Neutrophil (primary cell): ENCODE measurements at regions not wholly inside any gene's neighbourhood (a gene's known extent, or its start where the extent isn't known, plus 50 kb on each side); places are given as distances from the start of the nearest gene placed in this dataset.

Source experiments
- H3K27ac ChIP-seq: fragments of 200-600 bp; sonication (generic); 2 replicates; pipeline ENCODE4 v1.5.1; 2016; ENCODE audit warnings: mild to moderate bottlenecking, moderate library complexity
- H3K27me3 ChIP-seq: fragments of 200-600 bp; sonication (generic); 2 replicates; pipeline ENCODE4 v1.6.0; 2016; ENCODE audit warnings: mild to moderate bottlenecking
- H3K36me3 ChIP-seq: fragments of 200-600 bp; sonication (generic); 2 replicates; pipeline ENCODE4 v1.5.1; 2017
- H3K4me1 ChIP-seq, 2 experiments: fragments of 200-600 bp in 1 of 2; sonication (generic) in 1 of 2; 1 replicate in 1 of 2; 2 replicates in 1 of 2; pipeline versions ENCODE4 v1.5.1 to v1.6.1; 2013 to 2016; ENCODE audit warnings: low read depth in 1 of 2, low read length in 1 of 2, mild to moderate bottlenecking in 1 of 2, moderate library complexity in 1 of 2; ENCODE audit not compliant: control insufficient read depth in 1 of 2, insufficient read depth in 1 of 2
- H3K4me3 ChIP-seq, 2 experiments: fragments of 200-600 bp in 1 of 2; sonication (generic) in 1 of 2; 1 replicate in 1 of 2; 2 replicates in 1 of 2; pipeline ENCODE4 v1.5.1; 2013 to 2016; ENCODE audit warnings: low read depth in 1 of 2, low read length in 1 of 2, mild to moderate bottlenecking in 1 of 2, moderate library complexity in 1 of 2
- H3K9me3 ChIP-seq: fragments of 200-600 bp; sonication (generic); 2 replicates; pipeline ENCODE4 v1.5.1; 2016
- TF ChIP-seq, protein P1 (sequence below): fragments of 200-600 bp; sonication (generic); IDR thresholded peaks from 2 replicates; pipeline ENCODE4 v1.5.1; 2016; ENCODE audit warnings: antibody characterized with exemption

DNA sequence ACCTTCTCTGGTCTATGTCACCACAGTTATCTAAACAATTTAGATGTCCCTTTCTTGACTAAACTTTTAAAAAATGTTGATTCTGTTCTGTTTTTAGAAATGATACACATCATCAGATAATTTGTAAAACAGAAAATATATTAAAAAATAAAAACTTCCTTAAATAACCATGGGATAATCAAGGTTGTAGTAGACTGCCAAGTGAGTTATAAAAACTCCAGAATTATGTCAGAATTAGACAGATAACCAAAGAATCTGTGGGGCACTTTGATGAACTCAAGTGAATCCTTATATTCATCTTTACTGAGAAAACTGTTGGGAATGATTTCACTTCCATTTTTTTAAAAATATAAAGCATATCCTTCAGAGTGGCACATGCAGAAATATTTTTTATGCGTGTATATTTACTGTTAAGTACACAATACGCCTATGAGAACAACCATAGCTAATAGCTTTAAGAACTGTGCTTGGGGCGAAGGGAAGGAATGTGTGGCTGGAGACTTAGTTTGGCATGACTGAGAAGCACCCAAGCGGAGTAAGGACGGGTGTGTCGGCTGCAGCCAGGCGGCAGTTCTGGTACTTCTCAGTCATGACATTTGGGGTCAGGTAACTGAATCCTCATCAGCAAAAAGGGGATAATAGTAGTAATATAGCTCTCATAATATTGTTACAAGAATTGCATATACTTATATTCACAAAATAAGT lies 604.7 kb upstream of the CITED2 start:
- H3K27me3 ChIP-seq, result no peaks in the 10 kb centered on the region
- no peak overlapping the region for H3K4me3 ChIP-seq
- TF ChIP-seq, protein P1, sequence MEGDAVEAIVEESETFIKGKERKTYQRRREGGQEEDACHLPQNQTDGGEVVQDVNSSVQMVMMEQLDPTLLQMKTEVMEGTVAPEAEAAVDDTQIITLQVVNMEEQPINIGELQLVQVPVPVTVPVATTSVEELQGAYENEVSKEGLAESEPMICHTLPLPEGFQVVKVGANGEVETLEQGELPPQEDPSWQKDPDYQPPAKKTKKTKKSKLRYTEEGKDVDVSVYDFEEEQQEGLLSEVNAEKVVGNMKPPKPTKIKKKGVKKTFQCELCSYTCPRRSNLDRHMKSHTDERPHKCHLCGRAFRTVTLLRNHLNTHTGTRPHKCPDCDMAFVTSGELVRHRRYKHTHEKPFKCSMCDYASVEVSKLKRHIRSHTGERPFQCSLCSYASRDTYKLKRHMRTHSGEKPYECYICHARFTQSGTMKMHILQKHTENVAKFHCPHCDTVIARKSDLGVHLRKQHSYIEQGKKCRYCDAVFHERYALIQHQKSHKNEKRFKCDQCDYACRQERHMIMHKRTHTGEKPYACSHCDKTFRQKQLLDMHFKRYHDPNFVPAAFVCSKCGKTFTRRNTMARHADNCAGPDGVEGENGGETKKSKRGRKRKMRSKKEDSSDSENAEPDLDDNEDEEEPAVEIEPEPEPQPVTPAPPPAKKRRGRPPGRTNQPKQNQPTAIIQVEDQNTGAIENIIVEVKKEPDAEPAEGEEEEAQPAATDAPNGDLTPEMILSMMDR, result no peak
- no peaks in the 10 kb centered on the region for H3K36me3 ChIP-seq
- no peaks in the 10 kb centered on the region for H3K9me3 ChIP-seq
- no peak overlapping the region for H3K27ac ChIP-seq
- no peaks in the 10 kb centered on the region for H3K4me1 ChIP-seq

DNA sequence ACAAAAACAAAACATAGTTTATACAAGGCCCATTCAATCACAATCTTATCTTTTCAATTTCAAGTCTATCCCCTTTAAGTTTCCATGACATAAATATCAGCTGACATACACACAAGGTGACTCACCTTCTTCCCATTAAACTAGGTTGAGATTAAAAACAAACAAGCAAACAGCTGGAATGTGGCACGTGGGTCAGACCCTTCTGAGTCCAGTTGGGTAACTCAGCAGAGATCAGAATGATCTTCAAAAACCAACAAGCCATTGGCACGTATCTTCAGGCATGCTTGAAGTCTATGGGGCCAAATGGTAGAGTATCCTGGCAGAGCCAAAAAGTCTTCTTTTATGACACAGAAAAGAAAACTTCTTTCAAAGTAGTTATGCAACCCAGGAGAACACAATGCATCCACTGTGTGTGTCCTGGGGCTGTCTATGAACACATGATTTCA lies 603.5 kb upstream of the CITED2 start:
- Histone ChIP-seq H3K27ac (no peak overlapping the region), H3K9me3 (no peaks in the 10 kb centered on the region), H3K4me3 (no peak overlapping the region), H3K36me3 (no peaks in the 10 kb centered on the region), H3K4me1 (no peaks in the 10 kb centered on the region), H3K27me3 (no peaks in the 10 kb centered on the region)
- TF ChIP-seq, protein P1, result no peak

- Histone ChIP-seq H3K27ac (no peak overlapping the region), H3K9me3 (no peaks in the 10 kb centered on the region), H3K4me1 (no peaks in the 10 kb centered on the region), H3K4me3 (no peak overlapping the region), H3K27me3 (no peaks in the 10 kb centered on the region), H3K36me3 (no peaks in the 10 kb centered on the region)
- TF ChIP-seq, protein P1, result no peak
Measured at GRCh38 chr6:139973669-139974344, 599.4 kb upstream of the CITED2 start.

DNA sequence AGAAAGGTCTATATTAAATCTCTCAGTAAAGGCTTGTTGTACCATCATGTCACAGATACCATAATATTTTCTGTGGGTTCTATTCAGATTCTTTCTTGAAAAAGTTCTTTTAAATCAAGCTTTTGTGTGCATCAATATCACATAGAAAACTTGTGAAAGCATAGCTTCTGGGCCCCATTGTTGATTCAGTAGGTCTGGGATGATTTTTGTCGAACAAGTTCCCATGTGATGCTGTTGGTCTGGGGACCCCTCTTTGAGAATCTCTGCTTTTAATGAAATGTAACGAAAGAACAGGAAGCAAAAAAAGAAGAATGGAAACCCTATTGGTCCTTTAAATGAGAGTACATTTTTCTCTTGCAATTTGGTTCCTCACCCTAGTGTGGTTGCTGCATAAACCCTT lies 597.7 kb upstream of the CITED2 start:
- Histone ChIP-seq H3K4me1 (no peaks in the 10 kb centered on the region), H3K27ac (no peak overlapping the region), H3K36me3 (no peaks in the 10 kb centered on the region)

DNA sequence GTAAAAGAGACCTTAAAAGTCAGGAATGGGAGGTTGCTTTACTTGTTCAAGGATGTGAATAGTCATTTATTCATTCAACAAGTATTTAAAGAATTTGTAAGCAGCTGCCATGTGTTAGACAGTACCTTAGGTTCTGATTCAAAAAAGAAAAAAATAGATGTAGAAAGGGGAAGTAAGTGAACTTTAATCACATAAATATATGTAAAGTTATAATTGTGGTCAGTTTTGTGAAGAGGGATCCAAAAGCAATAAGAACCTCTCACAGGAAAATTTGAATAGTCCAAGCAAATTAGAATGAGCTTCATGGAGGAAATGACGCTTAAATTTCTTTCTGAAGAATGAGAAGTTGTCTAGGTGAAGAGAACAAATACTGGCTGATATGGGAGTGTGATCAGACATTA lies 596.1 kb upstream of the CITED2 start:
- TF ChIP-seq, protein P1, result no peak
- Histone ChIP-seq H3K27me3 (no peaks in the 10 kb centered on the region), H3K9me3 (no peaks in the 10 kb centered on the region), H3K4me3 (no peak overlapping the region), H3K4me1 (no peaks in the 10 kb centered on the region), H3K36me3 (no peaks in the 10 kb centered on the region), H3K27ac (no peak overlapping the region)

More for the DNA sequence above, 597.7 kb upstream of the CITED2 start:
- Histone ChIP-seq H3K27me3 (no peaks in the 10 kb centered on the region), H3K9me3 (no peaks in the 10 kb centered on the region), H3K4me3 (no peak overlapping the region)
- TF ChIP-seq, protein P1, result no peak
